ENCODE measurements at regions not wholly inside any gene's neighbourhood (a gene's known extent, or its start where the extent isn't known, plus 50 kb on each side); places are given as distances from the start of the nearest gene placed in this dataset.

GRCh38 chr9:82598241-82599039, 464.5 kb downstream of the RASEF start:
- Histone ChIP-seq H3K4me2 (replicated peaks; ENCODE audit: low read depth, low read length, poor library complexity, severe bottlenecking) (no peak overlapping the region), H3K27ac (ENCODE audit: low read length in 2 of 2) (no peak overlapping the region), H4K20me1 (ENCODE audit: control insufficient read depth, insufficient read depth, low read length, poor library complexity, severe bottlenecking) (no peaks in the 10 kb centered on the region), H3K27me3 (replicated peaks in 1 of 4; ENCODE audit: control extremely low read depth in 1 of 4, control insufficient read depth in 3 of 4, insufficient read depth in 4 of 4, low read length in 3 of 4) (peaks cover 0 to 5% (median 0%) of the 10 kb centered on the region in 4 experiments), H3K9me3 (ENCODE audit: control extremely low read depth in 1 of 3, control insufficient read depth in 2 of 3, insufficient read depth in 1 of 3, low read length in 2 of 3) (no peaks in the 10 kb centered on the region), H3K36me3 (replicated peaks in 1 of 2; ENCODE audit: control extremely low read depth in 1 of 2, control insufficient read depth in 1 of 2, extremely low read depth in 1 of 2, insufficient read depth in 2 of 2, low read length in 1 of 2) (no peaks in the 10 kb centered on the region), H2AFZ (ENCODE audit: insufficient read depth, low read depth, low read length, poor library complexity, severe bottlenecking) (no peak overlapping the region), H3K79me2 (ENCODE audit: control insufficient read depth, insufficient read depth, low read length) (no peaks in the 10 kb centered on the region), H3K9ac (ENCODE audit: low read length) (no peak overlapping the region), H3K4me1 (ENCODE audit: control insufficient read depth in 2 of 2, insufficient read depth in 2 of 2, low read length in 2 of 2) (peaks cover 0 to 1% of the 10 kb centered on the region in 2 donors), H3K4me3 (ENCODE audit: control extremely low read depth in 1 of 5, extremely low read depth in 1 of 5, insufficient read depth in 1 of 5, low read depth in 2 of 5, low read length in 4 of 5) (no peak overlapping the region)
- Mint-ChIP-seq H3K27ac (no peak overlapping the region), H3K4me1 (no peaks in the 10 kb centered on the region), H3K9me3 (ENCODE audit: insufficient read depth) (no peaks in the 10 kb centered on the region), H3K27me3 (peaks cover 4% of the 10 kb centered on the region), H3K4me3 (no peak overlapping the region)
- 64% methylated on average over 1 of the region's 6 CpGs for WGBS (ENCODE audit: insufficient coverage)
- DNase-seq (no peak), ATAC-seq (ENCODE audit: low read depth) (no peak)
- TF ChIP-seq CTCF (IDR thresholded peaks at IDR 0.05) (no peak), EZH2 (IDR thresholded peaks at IDR 0.05; ENCODE audit: borderline replicate concordance, insufficient read depth, low read depth, low read length, poor library complexity, severe bottlenecking) (no peak)
- POLR2A ChIA-PET = no interaction called here
- CTCF ChIA-PET = interaction anchor here (0.8 to 3.2 kb wide), 3 partner anchors 8 to 10 kb away, joined by 3 to 14 read pairs (median 4); no protein-coding TSS in a partner anchor
- intact Hi-C loops (cut with micrococcal nuclease) = no loop called here

GRCh38 chr9:82599336-82599949, 463.5 kb downstream of the RASEF start:
- Histone ChIP-seq H3K27ac (ENCODE audit: low read length in 2 of 2) (no peak overlapping the region), H3K9me3 (ENCODE audit: control extremely low read depth in 1 of 3, control insufficient read depth in 2 of 3, insufficient read depth in 1 of 3, low read length in 2 of 3) (no peaks in the 10 kb centered on the region), H3K9ac (ENCODE audit: low read length) (no peak overlapping the region), H3K27me3 (replicated peaks in 1 of 4; ENCODE audit: control extremely low read depth in 1 of 4, control insufficient read depth in 3 of 4, insufficient read depth in 4 of 4, low read length in 3 of 4) (peaks cover 0 to 5% (median 0%) of the 10 kb centered on the region in 4 experiments), H3K79me2 (ENCODE audit: control insufficient read depth, insufficient read depth, low read length) (no peaks in the 10 kb centered on the region), H3K4me2 (replicated peaks; ENCODE audit: low read depth, low read length, poor library complexity, severe bottlenecking) (no peak overlapping the region), H3K4me1 (ENCODE audit: control insufficient read depth in 2 of 2, insufficient read depth in 2 of 2, low read length in 2 of 2) (no peaks in the 10 kb centered on the region), H4K20me1 (ENCODE audit: control insufficient read depth, insufficient read depth, low read length, poor library complexity, severe bottlenecking) (no peaks in the 10 kb centered on the region), H3K4me3 (ENCODE audit: control extremely low read depth in 1 of 5, extremely low read depth in 1 of 5, insufficient read depth in 1 of 5, low read depth in 2 of 5, low read length in 4 of 5) (no peak overlapping the region), H3K36me3 (replicated peaks in 1 of 2; ENCODE audit: control extremely low read depth in 1 of 2, control insufficient read depth in 1 of 2, extremely low read depth in 1 of 2, insufficient read depth in 2 of 2, low read length in 1 of 2) (no peaks in the 10 kb centered on the region), H2AFZ (ENCODE audit: insufficient read depth, low read depth, low read length, poor library complexity, severe bottlenecking) (no peak overlapping the region)
- H3K27me3 Mint-ChIP-seq = peaks cover 4% of the 10 kb centered on the region
- DNase-seq (no peak), ATAC-seq (ENCODE audit: low read depth) (no peak)
- WGBS (ENCODE audit: insufficient coverage) = no CpG with 5 or more reads among the region's 2 CpGs
- H3K27ac Mint-ChIP-seq = no peak overlapping the region
- ChIA-PET CTCF (interaction anchor here (1.1 kb wide), 1 partner anchor 8 kb away, joined by 3 read pairs; no protein-coding TSS in a partner anchor), POLR2A (no interaction called here)
- TF ChIP-seq EZH2 (IDR thresholded peaks at IDR 0.05; ENCODE audit: borderline replicate concordance, insufficient read depth, low read depth, low read length, poor library complexity, severe bottlenecking) (no peak), CTCF (IDR thresholded peaks at IDR 0.05) (no peak)
- intact Hi-C loops (cut with micrococcal nuclease) = no loop called here
- H3K4me3 Mint-ChIP-seq = no peak overlapping the region
- H3K4me1 Mint-ChIP-seq = no peaks in the 10 kb centered on the region
- no peaks in the 10 kb centered on the region for H3K9me3 Mint-ChIP-seq (ENCODE audit: insufficient read depth)
